Neuronal stem cell (in vitro differentiated cells): ENCODE measurements at regions not wholly inside any gene's neighbourhood (a gene's known extent, or its start where the extent isn't known, plus 50 kb on each side); places are given as distances from the start of the nearest gene placed in this dataset.

Experiments
- DNase-seq: peaks from one replicate; pipeline ENCODE4 v3.0.0-alpha.2; 2013; ENCODE audit warnings: low spot score
- H2AFZ ChIP-seq: one replicate; pipeline ENCODE4 v1.6.1; 2013; ENCODE audit warnings: mild to moderate bottlenecking, low read length, inconsistent platforms
- H2AK5ac ChIP-seq: 2 replicates; pipeline ENCODE4 v1.6.1; 2013; ENCODE audit warnings: low read depth, mild to moderate bottlenecking, inconsistent platforms, low read length, moderate library complexity, mixed read lengths
- H2BK120ac ChIP-seq: 2 replicates; pipeline ENCODE4 v1.6.1; 2013; ENCODE audit warnings: low read depth, mild to moderate bottlenecking, inconsistent platforms, low read length, moderate library complexity, mixed read lengths
- H2BK12ac ChIP-seq: one replicate; pipeline ENCODE4 v1.6.1; 2013; ENCODE audit warnings: low read length, inconsistent platforms
- H2BK15ac ChIP-seq: 2 replicates; pipeline ENCODE4 v1.6.1; 2013; ENCODE audit warnings: mild to moderate bottlenecking, low read length, inconsistent platforms, mixed read lengths
- H2BK5ac ChIP-seq: one replicate; pipeline ENCODE4 v1.6.1; 2013; ENCODE audit warnings: inconsistent platforms, mild to moderate bottlenecking, low read length, moderate library complexity
- H3K14ac ChIP-seq: one replicate; pipeline ENCODE4 v1.6.1; 2013; ENCODE audit warnings: low read length, inconsistent platforms
- H3K18ac ChIP-seq: 2 replicates; pipeline ENCODE4 v1.6.1; 2013; ENCODE audit warnings: low read length, inconsistent platforms
- H3K23ac ChIP-seq: 2 replicates; pipeline ENCODE4 v1.6.1; 2013; ENCODE audit warnings: low read depth, mild to moderate bottlenecking, mixed read lengths, low read length, inconsistent platforms; ENCODE audit not compliant: poor library complexity
- H3K27ac ChIP-seq: replicated peaks from 3 replicates; pipeline ENCODE4 v1.5.1; 2013; ENCODE audit warnings: low read length, inconsistent platforms
- H3K27me3 ChIP-seq, 3 experiments: 2 replicates each; pipeline ENCODE4 v1.6.1; 2013; ENCODE audit warnings: low read length in 3 of 3, mild to moderate bottlenecking in 2 of 3, inconsistent platforms in 1 of 3, low read depth in 1 of 3, mixed read lengths in 1 of 3, moderate library complexity in 1 of 3; ENCODE audit not compliant: control insufficient read depth in 3 of 3, insufficient read depth in 3 of 3
- H3K36me3 ChIP-seq, 2 donors: replicated peaks in 1 of 2; 2 replicates each; pipeline ENCODE4 v1.6.1; 2013; ENCODE audit warnings: low read length in 2 of 2; ENCODE audit not compliant: control insufficient read depth in 2 of 2, insufficient read depth in 2 of 2
- H3K4ac ChIP-seq: 2 replicates; pipeline ENCODE4 v1.6.1; 2013; ENCODE audit warnings: inconsistent platforms, mild to moderate bottlenecking, low read length, moderate library complexity
- H3K4me1 ChIP-seq, 2 donors: 1 replicate in 1 of 2; 2 replicates in 1 of 2; pipeline ENCODE4 v1.6.1; 2013; ENCODE audit warnings: low read length in 2 of 2, low read depth in 1 of 2; ENCODE audit not compliant: control insufficient read depth in 2 of 2, insufficient read depth in 1 of 2
- H3K4me2 ChIP-seq: one replicate; pipeline ENCODE4 v1.6.1; 2013; ENCODE audit warnings: mild to moderate bottlenecking, low read length, inconsistent platforms; ENCODE audit not compliant: insufficient read depth, poor library complexity, severe bottlenecking
- H3K4me3 ChIP-seq, 2 donors: 2 replicates each; pipeline ENCODE4 v1.5.1; 2013; ENCODE audit warnings: low read length in 2 of 2, mild to moderate bottlenecking in 2 of 2, inconsistent platforms in 1 of 2, moderate library complexity in 1 of 2
- H3K79me1 ChIP-seq: one replicate; pipeline ENCODE4 v1.6.1; 2013; ENCODE audit warnings: low read depth, mild to moderate bottlenecking, inconsistent platforms, low read length, moderate library complexity
- H3K9ac ChIP-seq: one replicate; pipeline ENCODE4 v1.6.1; 2013; ENCODE audit warnings: mild to moderate bottlenecking, low read depth, low read length, inconsistent platforms; ENCODE audit not compliant: poor library complexity
- H3K9me3 ChIP-seq, 2 donors: replicated peaks in 1 of 2; 2 replicates each; pipeline versions ENCODE3 to v1.6.1; 2013; ENCODE audit warnings: low read length in 2 of 2, mild to moderate bottlenecking in 2 of 2, inconsistent platforms in 1 of 2, low read depth in 1 of 2, mixed read lengths in 1 of 2, moderate library complexity in 1 of 2; ENCODE audit not compliant: control insufficient read depth in 2 of 2, insufficient read depth in 1 of 2
- H4K8ac ChIP-seq: one replicate; pipeline ENCODE4 v1.6.1; 2013; ENCODE audit warnings: low read depth, mild to moderate bottlenecking, inconsistent platforms, low read length, moderate library complexity
- H4K91ac ChIP-seq: one replicate; pipeline ENCODE4 v1.6.1; 2013; ENCODE audit warnings: low read length, low read depth, mild to moderate bottlenecking, inconsistent platforms; ENCODE audit not compliant: poor library complexity
- WGBS, 2 donors: extraction: QIAGEN DNeasy Blood & Tissue Kit; methylation state at CpG; one replicate each; pipeline ENCODE4 v1.1.7; 2013; ENCODE audit warnings: missing lambda C conversion rate in 2 of 2, mixed read lengths in 1 of 2; ENCODE audit not compliant: insufficient read length in 2 of 2, insufficient replicate concordance in 1 of 2; ENCODE audit errors: extremely low coverage in 2 of 2; 5-methylcytosine and 5-hydroxymethylcytosine counted together

GRCh38 chr4:164359881-164360280, 394.1 kb upstream of the SMIM31 start:
- no peak overlapping the region for H3K27ac ChIP-seq
- H2BK120ac ChIP-seq: no peak overlapping the region
- no peak overlapping the region for H3K23ac ChIP-seq
- no peak overlapping the region for H3K4me2 ChIP-seq
- H3K27me3 ChIP-seq: no peaks in the 10 kb centered on the region
- H3K9ac ChIP-seq: no peak overlapping the region
- H3K4ac ChIP-seq: no peak overlapping the region
- H3K4me3 ChIP-seq: no peak overlapping the region
- no peak overlapping the region for H4K8ac ChIP-seq
- H2AK5ac ChIP-seq: no peak overlapping the region
- no peak overlapping the region for H2AFZ ChIP-seq
- no peaks in the 10 kb centered on the region for H3K79me1 ChIP-seq
- H3K36me3 ChIP-seq: no peaks in the 10 kb centered on the region
- H3K14ac ChIP-seq: no peak overlapping the region
- no peaks in the 10 kb centered on the region for H3K9me3 ChIP-seq
- H2BK5ac ChIP-seq: no peak overlapping the region
- no peak overlapping the region for H2BK15ac ChIP-seq
- no peak overlapping the region for H4K91ac ChIP-seq
- no peak overlapping the region for H2BK12ac ChIP-seq
- H3K4me1 ChIP-seq: no peaks in the 10 kb centered on the region
- DNase-seq: no peak
- WGBS, 2 donors: no CpG with 5 or more reads among the region's 6 CpGs
- H3K18ac ChIP-seq: no peak overlapping the region

GRCh38 chr4:164368894-164369293, 385.0 kb upstream of the SMIM31 start:
- Histone ChIP-seq H3K4me3 (no peak overlapping the region), H3K9ac (no peak overlapping the region), H3K18ac (no peak overlapping the region), H2BK120ac (no peak overlapping the region), H3K36me3 (no peaks in the 10 kb centered on the region), H2BK5ac (no peak overlapping the region), H3K9me3 (no peaks in the 10 kb centered on the region), H3K4me1 (no peaks in the 10 kb centered on the region), H2BK15ac (no peak overlapping the region), H4K91ac (no peak overlapping the region), H4K8ac (no peak overlapping the region), H2BK12ac (no peak overlapping the region), H2AFZ (no peak overlapping the region), H3K27ac (no peak overlapping the region), H3K79me1 (no peaks in the 10 kb centered on the region), H3K4ac (no peak overlapping the region), H3K23ac (no peak overlapping the region), H3K4me2 (no peak overlapping the region), H3K14ac (no peak overlapping the region), H3K27me3 (no peaks in the 10 kb centered on the region), H2AK5ac (no peak overlapping the region)
- no CpG with 5 or more reads among the region's 6 CpGs for WGBS, 2 donors
- no peak for DNase-seq

- Histone ChIP-seq H3K36me3 (no peaks in the 10 kb centered on the region), H2AFZ (no peak overlapping the region), H2BK12ac (no peak overlapping the region), H3K18ac (no peak overlapping the region), H2BK15ac (no peak overlapping the region), H3K4me2 (no peak overlapping the region), H3K79me1 (no peaks in the 10 kb centered on the region), H2BK120ac (no peak overlapping the region), H4K91ac (no peak overlapping the region), H4K8ac (no peak overlapping the region), H3K4me1 (no peaks in the 10 kb centered on the region), H3K27ac (no peak overlapping the region), H3K14ac (no peak overlapping the region), H3K4ac (no peak overlapping the region), H3K4me3 (no peak overlapping the region), H2BK5ac (no peak overlapping the region), H3K9me3 (no peaks in the 10 kb centered on the region), H2AK5ac (no peak overlapping the region), H3K23ac (no peak overlapping the region), H3K9ac (no peak overlapping the region), H3K27me3 (no peaks in the 10 kb centered on the region)
- no CpG with 5 or more reads among the region's 1 CpG for WGBS, 2 donors
- DNase-seq: no peak
Measured at GRCh38 chr4:164373021-164373420, 380.9 kb upstream of the SMIM31 start.

- Histone ChIP-seq H4K8ac (no peak overlapping the region), H2BK12ac (no peak overlapping the region), H3K79me1 (no peaks in the 10 kb centered on the region), H3K14ac (no peak overlapping the region), H3K23ac (no peak overlapping the region), H3K9me3 (no peaks in the 10 kb centered on the region), H3K36me3 (no peaks in the 10 kb centered on the region), H3K4me3 (no peak overlapping the region), H3K18ac (no peak overlapping the region), H3K9ac (no peak overlapping the region), H3K27me3 (peaks cover 0 to 15% (median 0%) of the 10 kb centered on the region in 3 experiments), H2BK15ac (no peak overlapping the region), H4K91ac (no peak overlapping the region), H2BK120ac (no peak overlapping the region), H3K4me1 (no peaks in the 10 kb centered on the region), H3K4me2 (no peak overlapping the region), H2BK5ac (no peak overlapping the region), H2AK5ac (no peak overlapping the region), H3K27ac (no peak overlapping the region), H3K4ac (no peak overlapping the region), H2AFZ (no peak overlapping the region)
- DNase-seq: no peak
- WGBS, 2 donors: no CpG with 5 or more reads among the region's 4 CpGs
Measured at GRCh38 chr4:164377277-164377676, 376.7 kb upstream of the SMIM31 start.
